Hepatocyte (in vitro differentiated cells): ENCODE measurements at regions not wholly inside any gene's neighbourhood (a gene's known extent, or its start where the extent isn't known, plus 50 kb on each side); places are given as distances from the start of the nearest gene placed in this dataset.

Source experiments
- CTCF ChIP-seq: fragments of 200-600 bp; sonication (generic); IDR thresholded peaks from 2 replicates; pipeline ENCODE4 v1.5.1; 2016; ENCODE audit warnings: antibody characterized with exemption, mild to moderate bottlenecking; ENCODE audit not compliant: poor library complexity
- EZH2phosphoT487 ChIP-seq: fragments of 200-600 bp; sonication (generic); IDR thresholded peaks from one replicate; pipeline ENCODE4 v1.6.1; 2018; ENCODE audit warnings: antibody characterized with exemption, mild to moderate bottlenecking, low read depth, moderate library complexity; ENCODE audit not compliant: unreplicated experiment, severe bottlenecking

GRCh38 chr7:106451171-106451570 is 166.4 kb upstream of the NAMPT start:
- TF ChIP-seq CTCF (no peak), EZH2phosphoT487 (no peak)
